NCI-H1694 treated with DMSO at 0.1 percent for 48 hours (cell line): ENCODE measurements at regions not wholly inside any gene's neighbourhood (a gene's known extent, or its start where the extent isn't known, plus 50 kb on each side); places are given as distances from the start of the nearest gene placed in this dataset.
"Not testable (repeated sequence)": the region's sequence is repeated elsewhere in the genome, so short reads cannot be mapped to it uniquely, and the experiment has no call there.

ENCODE experiments used
- DNase-seq: peaks from one replicate; lab custom pipeline; 2025; lab: John Stamatoyannopoulos, UW

GRCh38 chr9:124084087-124084486 lies 72.5 kb downstream of the LHX2 start:
- DNase-seq = no peak

GRCh38 chr9:124087226-124087625 lies 75.7 kb downstream of the LHX2 start:
- no peak for DNase-seq

GRCh38 chr9:124088476-124088837 lies 76.9 kb downstream of the LHX2 start:
- peak; percentile 76 for DNase-seq

GRCh38 chr9:124089631-124090488 lies 78.3 kb downstream of the LHX2 start:
- not testable (repeated sequence) for DNase-seq

GRCh38 chr9:124098141-124098905 lies 86.8 kb downstream of the LHX2 start:
- no peak for DNase-seq

- no peak for DNase-seq
Observed at GRCh38 chr9:124099860-124100259, 88.3 kb downstream of the LHX2 start.

- no peak for DNase-seq
Observed at GRCh38 chr9:124101215-124101968, 89.8 kb downstream of the LHX2 start.

- DNase-seq = no peak
Observed at GRCh38 chr9:124101969-124102345, 90.4 kb downstream of the LHX2 start.

GRCh38 chr9:124102363-124102762 lies 90.8 kb downstream of the LHX2 start:
- DNase-seq = no peak

GRCh38 chr9:124105266-124105665 lies 93.7 kb downstream of the LHX2 start:
- no peak for DNase-seq

GRCh38 chr9:124108216-124108615 lies 96.6 kb downstream of the LHX2 start:
- DNase-seq = no peak

GRCh38 chr9:124110307-124110915 lies 98.8 kb downstream of the LHX2 start:
- no peak for DNase-seq

GRCh38 chr9:124116683-124117363 lies 105.3 kb downstream of the LHX2 start:
- no peak for DNase-seq

GRCh38 chr9:124118894-124119293 lies 107.3 kb downstream of the LHX2 start:
- DNase-seq = no peak

GRCh38 chr9:124120272-124120671 lies 108.7 kb downstream of the LHX2 start:
- DNase-seq = no peak

- no peak for DNase-seq
Observed at GRCh38 chr9:124121725-124122124, 110.2 kb downstream of the LHX2 start.

GRCh38 chr9:124122321-124122720 lies 110.8 kb downstream of the LHX2 start:
- DNase-seq = no peak

- no peak for DNase-seq
Observed at GRCh38 chr9:124122813-124123462, 111.4 kb downstream of the LHX2 start.

- DNase-seq = not testable (repeated sequence)
Observed at GRCh38 chr9:124123621-124124020, 112.1 kb downstream of the LHX2 start.

GRCh38 chr9:124124729-124125650 lies 113.4 kb downstream of the LHX2 start:
- DNase-seq = no peak
